Left ventricle myocardium inferior (tissue), 1 donor: ENCODE measurements at regions not wholly inside any gene's neighbourhood (a gene's known extent, or its start where the extent isn't known, plus 50 kb on each side); places are given as distances from the start of the nearest gene placed in this dataset.

Source experiments
- DNase-seq: peaks from one replicate; pipeline ENCODE4 v3.0.0-alpha.2; 2020
- H3K27ac ChIP-seq: fragments of 200-600 bp; replicated peaks from 2 replicates; pipeline ENCODE4 v1.8.0; 2021
- H3K27me3 ChIP-seq: fragments of 200-600 bp; 2 replicates; pipeline ENCODE4 v1.8.0; 2021; ENCODE audit warnings: low read depth
- H3K36me3 ChIP-seq: fragments of 200-600 bp; 2 replicates; pipeline ENCODE4 v1.8.0; 2021
- H3K4me1 ChIP-seq: fragments of 200-600 bp; 2 replicates; pipeline ENCODE4 v1.8.0; 2021
- H3K4me3 ChIP-seq: fragments of 200-600 bp; 2 replicates; pipeline ENCODE4 v1.8.0; 2021; ENCODE audit warnings: mild to moderate bottlenecking, moderate library complexity
- H3K9me3 ChIP-seq: fragments of 200-600 bp; replicated peaks from 2 replicates; pipeline ENCODE4 v1.8.0; 2021
- intact Hi-C: fragments of 100-400 bp; cut with micrococcal nuclease; formaldehyde crosslinking; loops from one replicate; pipeline ENCODE4 v1.11.0; 2022
- TF ChIP-seq, protein P1 (sequence below): fragments of 200-600 bp; IDR thresholded peaks from 2 replicates; pipeline ENCODE4 v1.8.0; 2021; ENCODE audit warnings: antibody characterized with exemption, mild to moderate bottlenecking, borderline replicate concordance
- donor health status: DM: no; HTN: yes; CAD: no; lungs with severe emphysema.

- no peak for DNase-seq
- Histone ChIP-seq H3K9me3 (no peaks in the 10 kb centered on the region), H3K4me1 (no peaks in the 10 kb centered on the region), H3K36me3 (no peaks in the 10 kb centered on the region), H3K4me3 (no peak overlapping the region), H3K27me3 (no peaks in the 10 kb centered on the region), H3K27ac (no peak overlapping the region)
- intact Hi-C loops: no loop called here
- TF ChIP-seq, protein P1, sequence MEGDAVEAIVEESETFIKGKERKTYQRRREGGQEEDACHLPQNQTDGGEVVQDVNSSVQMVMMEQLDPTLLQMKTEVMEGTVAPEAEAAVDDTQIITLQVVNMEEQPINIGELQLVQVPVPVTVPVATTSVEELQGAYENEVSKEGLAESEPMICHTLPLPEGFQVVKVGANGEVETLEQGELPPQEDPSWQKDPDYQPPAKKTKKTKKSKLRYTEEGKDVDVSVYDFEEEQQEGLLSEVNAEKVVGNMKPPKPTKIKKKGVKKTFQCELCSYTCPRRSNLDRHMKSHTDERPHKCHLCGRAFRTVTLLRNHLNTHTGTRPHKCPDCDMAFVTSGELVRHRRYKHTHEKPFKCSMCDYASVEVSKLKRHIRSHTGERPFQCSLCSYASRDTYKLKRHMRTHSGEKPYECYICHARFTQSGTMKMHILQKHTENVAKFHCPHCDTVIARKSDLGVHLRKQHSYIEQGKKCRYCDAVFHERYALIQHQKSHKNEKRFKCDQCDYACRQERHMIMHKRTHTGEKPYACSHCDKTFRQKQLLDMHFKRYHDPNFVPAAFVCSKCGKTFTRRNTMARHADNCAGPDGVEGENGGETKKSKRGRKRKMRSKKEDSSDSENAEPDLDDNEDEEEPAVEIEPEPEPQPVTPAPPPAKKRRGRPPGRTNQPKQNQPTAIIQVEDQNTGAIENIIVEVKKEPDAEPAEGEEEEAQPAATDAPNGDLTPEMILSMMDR: no peak
Observed at GRCh38 chr2:146598791-146599190, 1246.0 kb upstream of the ACVR2A start.

DNA sequence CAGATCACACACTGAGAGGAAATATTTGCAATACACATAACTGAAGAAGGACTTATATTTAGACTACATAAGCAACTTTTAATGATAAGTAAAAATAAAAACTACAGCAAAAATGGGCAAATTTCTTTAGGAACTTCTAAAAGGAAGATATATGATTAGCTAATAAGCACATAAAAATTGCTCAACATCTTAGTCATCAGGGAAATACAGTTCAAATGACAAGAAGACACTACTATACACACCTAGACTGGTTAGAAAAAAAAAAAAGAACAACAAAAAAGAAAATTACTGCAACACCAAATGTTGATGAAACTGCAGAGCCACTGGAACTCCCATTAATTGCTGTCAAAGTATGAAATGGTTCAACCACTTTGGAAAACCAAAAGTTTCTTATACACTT is 1247.5 kb upstream of the ACVR2A start:
- TF ChIP-seq, protein P1: no peak
- no peak for DNase-seq
- H3K36me3 ChIP-seq: no peaks in the 10 kb centered on the region
- H3K9me3 ChIP-seq: no peaks in the 10 kb centered on the region
- no peaks in the 10 kb centered on the region for H3K4me1 ChIP-seq
- H3K27ac ChIP-seq: no peak overlapping the region
- no peaks in the 10 kb centered on the region for H3K27me3 ChIP-seq
- no peak overlapping the region for H3K4me3 ChIP-seq
- intact Hi-C loops: no loop called here

DNA sequence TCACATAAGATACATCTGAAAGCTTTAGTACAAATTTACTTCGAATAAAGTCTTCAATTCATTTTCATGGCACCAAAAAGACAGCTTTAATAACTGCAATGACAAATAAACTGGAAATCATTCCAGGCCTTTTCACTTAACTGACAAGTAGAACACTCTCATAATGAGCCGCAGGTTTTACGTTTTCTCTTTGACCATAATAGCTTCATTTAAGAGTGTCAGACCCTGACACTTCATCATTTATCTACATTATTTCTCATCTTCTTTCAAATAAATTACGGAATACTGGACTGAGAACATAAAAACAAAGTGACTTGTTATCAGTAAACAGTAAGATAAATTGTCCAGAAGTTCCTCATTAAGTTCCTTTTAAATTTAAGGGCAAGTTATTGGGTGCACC is 1252.9 kb upstream of the ACVR2A start:
- H3K27me3 ChIP-seq: no peaks in the 10 kb centered on the region
- no peak for DNase-seq
- no peaks in the 10 kb centered on the region for H3K4me1 ChIP-seq
- H3K36me3 ChIP-seq: no peaks in the 10 kb centered on the region
- TF ChIP-seq, protein P1: no peak
- intact Hi-C loops: no loop called here
- H3K27ac ChIP-seq: no peak overlapping the region
- no peak overlapping the region for H3K4me3 ChIP-seq
- no peaks in the 10 kb centered on the region for H3K9me3 ChIP-seq

- H3K27ac ChIP-seq: no peak overlapping the region
- H3K27me3 ChIP-seq: no peaks in the 10 kb centered on the region
- TF ChIP-seq, protein P1: no peak
- no peaks in the 10 kb centered on the region for H3K4me1 ChIP-seq
- no peak for DNase-seq
- H3K9me3 ChIP-seq: no peaks in the 10 kb centered on the region
- no peaks in the 10 kb centered on the region for H3K36me3 ChIP-seq
- no peak overlapping the region for H3K4me3 ChIP-seq
- intact Hi-C loops: no loop called here
Observed at GRCh38 chr2:146587291-146587713, 1257.5 kb upstream of the ACVR2A start.

DNA sequence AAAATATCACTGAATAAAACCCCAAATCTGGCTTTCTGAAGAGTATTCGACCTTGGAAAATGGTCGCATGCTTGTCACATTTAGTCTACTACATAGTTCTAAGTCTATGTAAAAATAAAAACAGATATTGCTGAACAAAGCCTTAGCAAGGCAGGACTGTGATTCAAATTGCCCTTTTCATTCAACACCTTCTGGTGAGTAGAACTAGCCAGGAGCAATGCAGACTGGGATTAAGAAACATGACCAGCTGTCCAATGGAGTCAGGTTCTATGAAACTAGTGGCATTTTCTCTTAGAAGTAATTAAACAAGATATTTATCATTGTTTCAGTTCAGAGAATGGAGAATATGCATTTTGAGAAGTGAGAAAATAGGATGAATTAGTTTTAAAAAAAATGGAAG is 1260.5 kb upstream of the ACVR2A start:
- intact Hi-C loops: no loop called here
- TF ChIP-seq, protein P1: no peak

More for the DNA sequence above, 1260.5 kb upstream of the ACVR2A start:
- Histone ChIP-seq H3K4me3 (no peak overlapping the region), H3K27me3 (no peaks in the 10 kb centered on the region), H3K9me3 (no peaks in the 10 kb centered on the region), H3K36me3 (no peaks in the 10 kb centered on the region), H3K4me1 (no peaks in the 10 kb centered on the region), H3K27ac (no peak overlapping the region)
- DNase-seq: no peak
